GM23338 (cell line): ENCODE measurements at regions not wholly inside any gene's neighbourhood (a gene's known extent, or its start where the extent isn't known, plus 50 kb on each side); places are given as distances from the start of the nearest gene placed in this dataset.

Experiments used
- ATAC-seq: fragments of 200-7000 bp; cut with Tn5 transposase; 3 replicates; pipeline ENCODE4 v1.9.1; 2020
- DNase-seq: peaks from one replicate; pipeline ENCODE4 v3.0.0-alpha.2; 2015; ENCODE audit warnings: low spot score
- H2AFZ ChIP-seq: fragments of 200-600 bp; sonication (generic); 2 replicates; pipeline ENCODE4 v1.8.0; 2016; ENCODE audit warnings: antibody characterized with exemption, mild to moderate bottlenecking, moderate library complexity
- H3F3A ChIP-seq: fragments of 200-600 bp; sonication (generic); replicated peaks from 2 replicates; pipeline ENCODE4 v1.8.0; 2017; ENCODE audit warnings: antibody characterized with exemption, mixed run types, low read depth
- H3K27ac ChIP-seq: fragments of 200-600 bp; sonication (generic); 2 replicates; pipeline ENCODE4 v1.6.1; 2016; ENCODE audit warnings: low read depth
- H3K27me3 ChIP-seq: fragments of 200-600 bp; sonication (generic); 2 replicates; pipeline ENCODE4 v1.8.0; 2016; ENCODE audit warnings: mild to moderate bottlenecking, mixed run types, moderate library complexity; ENCODE audit not compliant: insufficient read depth
- H3K36me3 ChIP-seq: fragments of 200-600 bp; sonication (generic); 2 replicates; pipeline ENCODE4 v1.8.0; 2016; ENCODE audit warnings: mild to moderate bottlenecking; ENCODE audit not compliant: insufficient read depth
- H3K4me1 ChIP-seq: fragments of 200-600 bp; sonication (generic); 2 replicates; pipeline ENCODE4 v1.8.0; 2016; ENCODE audit warnings: mild to moderate bottlenecking, moderate library complexity; ENCODE audit not compliant: insufficient read depth
- H3K4me2 ChIP-seq: fragments of 200-600 bp; sonication (generic); 2 replicates; pipeline ENCODE4 v1.7.1; 2017; ENCODE audit warnings: mixed run types
- H3K4me3 ChIP-seq: fragments of 200-600 bp; sonication (generic); 2 replicates; pipeline ENCODE4 v1.6.1; 2016; ENCODE audit warnings: mixed run types
- H3K79me2 ChIP-seq: fragments of 200-600 bp; sonication (generic); replicated peaks from 2 replicates; pipeline ENCODE4 v1.8.0; 2017; ENCODE audit warnings: mild to moderate bottlenecking; ENCODE audit not compliant: insufficient read depth
- H3K9me2 ChIP-seq: fragments of 200-600 bp; sonication (generic); 2 replicates; pipeline ENCODE4 v1.8.0; 2017; ENCODE audit not compliant: insufficient read depth
- H4K20me1 ChIP-seq: fragments of 200-600 bp; sonication (generic); replicated peaks from 2 replicates; pipeline ENCODE4 v1.8.0; 2017; ENCODE audit warnings: mild to moderate bottlenecking; ENCODE audit not compliant: insufficient read depth
- H3K27ac Mint-ChIP-seq: 2 replicates; pipeline ENCODE4 v1.8.0; 2020; ENCODE audit warnings: inconsistent platforms, mild to moderate bottlenecking, moderate library complexity, mixed read lengths
- H3K27me3 Mint-ChIP-seq: 3 replicates; pipeline ENCODE4 v1.8.0; 2022; ENCODE audit warnings: low read depth, mild to moderate bottlenecking, moderate library complexity, mixed read lengths, inconsistent platforms; ENCODE audit not compliant: insufficient read depth, poor library complexity
- H3K36me3 Mint-ChIP-seq: 3 replicates; pipeline ENCODE4 v1.8.0; 2021; ENCODE audit warnings: low read depth, mild to moderate bottlenecking, inconsistent platforms, moderate library complexity, mixed read lengths
- H3K4me1 Mint-ChIP-seq: 3 replicates; pipeline ENCODE4 v1.8.0; 2020; ENCODE audit warnings: mild to moderate bottlenecking, inconsistent platforms, mixed read lengths
- H3K4me3 Mint-ChIP-seq: 3 replicates; pipeline ENCODE4 v1.8.0; 2021; ENCODE audit warnings: moderate library complexity, mild to moderate bottlenecking, inconsistent platforms, mixed read lengths
- H3K9me3 Mint-ChIP-seq: 3 replicates; pipeline ENCODE4 v1.8.0; 2020; ENCODE audit warnings: moderate library complexity, mild to moderate bottlenecking, inconsistent platforms, mixed read lengths
- NANOG ChIP-seq: IDR thresholded peaks from 2 replicates; pipeline ENCODE4 v1.6.1; 2016; ENCODE audit warnings: antibody characterized with exemption, borderline replicate concordance
- REST ChIP-seq: IDR thresholded peaks from one replicate; pipeline ENCODE4 v1.6.1; 2018; ENCODE audit warnings: antibody characterized with exemption; ENCODE audit not compliant: unreplicated experiment
- TF ChIP-seq, protein P1 (sequence below): fragments of 250-450 bp; sonication (Bioruptor Pico); IDR thresholded peaks from 2 replicates; pipeline ENCODE4 v1.5.0; 2020; ENCODE audit warnings: mild to moderate bottlenecking, moderate library complexity
- TF ChIP-seq, protein P2 (sequence below): IDR thresholded peaks from 2 replicates; pipeline ENCODE4 v1.6.1; 2016; ENCODE audit warnings: antibody characterized with exemption

GRCh38 chr1:56434025-56434424 is 145.3 kb downstream of the PLPP3 start (continued):
- TF ChIP-seq, protein P1, sequence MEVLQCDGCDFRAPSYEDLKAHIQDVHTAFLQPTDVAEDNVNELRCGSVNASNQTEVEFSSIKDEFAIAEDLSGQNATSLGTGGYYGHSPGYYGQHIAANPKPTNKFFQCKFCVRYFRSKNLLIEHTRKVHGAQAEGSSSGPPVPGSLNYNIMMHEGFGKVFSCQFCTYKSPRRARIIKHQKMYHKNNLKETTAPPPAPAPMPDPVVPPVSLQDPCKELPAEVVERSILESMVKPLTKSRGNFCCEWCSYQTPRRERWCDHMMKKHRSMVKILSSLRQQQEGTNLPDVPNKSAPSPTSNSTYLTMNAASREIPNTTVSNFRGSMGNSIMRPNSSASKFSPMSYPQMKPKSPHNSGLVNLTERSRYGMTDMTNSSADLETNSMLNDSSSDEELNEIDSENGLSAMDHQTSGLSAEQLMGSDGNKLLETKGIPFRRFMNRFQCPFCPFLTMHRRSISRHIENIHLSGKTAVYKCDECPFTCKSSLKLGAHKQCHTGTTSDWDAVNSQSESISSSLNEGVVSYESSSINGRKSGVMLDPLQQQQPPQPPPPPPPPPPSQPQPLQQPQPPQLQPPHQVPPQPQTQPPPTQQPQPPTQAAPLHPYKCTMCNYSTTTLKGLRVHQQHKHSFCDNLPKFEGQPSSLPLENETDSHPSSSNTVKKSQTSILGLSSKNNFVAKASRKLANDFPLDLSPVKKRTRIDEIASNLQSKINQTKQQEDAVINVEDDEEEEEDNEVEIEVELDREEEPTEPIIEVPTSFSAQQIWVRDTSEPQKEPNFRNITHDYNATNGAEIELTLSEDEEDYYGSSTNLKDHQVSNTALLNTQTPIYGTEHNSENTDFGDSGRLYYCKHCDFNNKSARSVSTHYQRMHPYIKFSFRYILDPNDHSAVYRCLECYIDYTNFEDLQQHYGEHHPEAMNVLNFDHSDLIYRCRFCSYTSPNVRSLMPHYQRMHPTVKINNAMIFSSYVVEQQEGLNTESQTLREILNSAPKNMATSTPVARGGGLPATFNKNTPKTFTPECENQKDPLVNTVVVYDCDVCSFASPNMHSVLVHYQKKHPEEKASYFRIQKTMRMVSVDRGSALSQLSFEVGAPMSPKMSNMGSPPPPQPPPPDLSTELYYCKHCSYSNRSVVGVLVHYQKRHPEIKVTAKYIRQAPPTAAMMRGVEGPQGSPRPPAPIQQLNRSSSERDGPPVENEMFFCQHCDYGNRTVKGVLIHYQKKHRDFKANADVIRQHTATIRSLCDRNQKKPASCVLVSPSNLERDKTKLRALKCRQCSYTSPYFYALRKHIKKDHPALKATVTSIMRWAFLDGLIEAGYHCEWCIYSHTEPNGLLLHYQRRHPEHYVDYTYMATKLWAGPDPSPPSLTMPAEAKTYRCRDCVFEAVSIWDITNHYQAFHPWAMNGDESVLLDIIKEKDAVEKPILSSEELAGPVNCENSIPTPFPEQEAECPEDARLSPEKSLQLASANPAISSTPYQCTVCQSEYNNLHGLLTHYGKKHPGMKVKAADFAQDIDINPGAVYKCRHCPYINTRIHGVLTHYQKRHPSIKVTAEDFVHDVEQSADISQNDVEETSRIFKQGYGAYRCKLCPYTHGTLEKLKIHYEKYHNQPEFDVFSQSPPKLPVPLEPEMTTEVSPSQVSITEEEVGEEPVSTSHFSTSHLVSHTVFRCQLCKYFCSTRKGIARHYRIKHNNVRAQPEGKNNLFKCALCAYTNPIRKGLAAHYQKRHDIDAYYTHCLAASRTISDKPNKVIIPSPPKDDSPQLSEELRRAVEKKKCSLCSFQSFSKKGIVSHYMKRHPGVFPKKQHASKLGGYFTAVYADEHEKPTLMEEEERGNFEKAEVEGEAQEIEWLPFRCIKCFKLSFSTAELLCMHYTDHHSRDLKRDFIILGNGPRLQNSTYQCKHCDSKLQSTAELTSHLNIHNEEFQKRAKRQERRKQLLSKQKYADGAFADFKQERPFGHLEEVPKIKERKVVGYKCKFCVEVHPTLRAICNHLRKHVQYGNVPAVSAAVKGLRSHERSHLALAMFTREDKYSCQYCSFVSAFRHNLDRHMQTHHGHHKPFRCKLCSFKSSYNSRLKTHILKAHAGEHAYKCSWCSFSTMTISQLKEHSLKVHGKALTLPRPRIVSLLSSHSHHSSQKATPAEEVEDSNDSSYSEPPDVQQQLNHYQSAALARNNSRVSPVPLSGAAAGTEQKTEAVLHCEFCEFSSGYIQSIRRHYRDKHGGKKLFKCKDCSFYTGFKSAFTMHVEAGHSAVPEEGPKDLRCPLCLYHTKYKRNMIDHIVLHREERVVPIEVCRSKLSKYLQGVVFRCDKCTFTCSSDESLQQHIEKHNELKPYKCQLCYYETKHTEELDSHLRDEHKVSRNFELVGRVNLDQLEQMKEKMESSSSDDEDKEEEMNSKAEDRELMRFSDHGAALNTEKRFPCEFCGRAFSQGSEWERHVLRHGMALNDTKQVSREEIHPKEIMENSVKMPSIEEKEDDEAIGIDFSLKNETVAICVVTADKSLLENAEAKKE (CRISPR knock-in tag): no peak

- H3K4me1 ChIP-seq: peaks cover 30% of the 10 kb centered on the region
- peaks cover 58% of the 10 kb centered on the region for H3K4me1 Mint-ChIP-seq
- H3F3A ChIP-seq: no peaks in the 10 kb centered on the region; the same call in 1 of the 2 replicates
- no peaks in the 10 kb centered on the region for H4K20me1 ChIP-seq
- H3K36me3 Mint-ChIP-seq: no peaks in the 10 kb centered on the region; the same call in 2 of the 3 replicates
- peaks cover 28% of the 10 kb centered on the region for H3K27me3 Mint-ChIP-seq
- peaks cover 32% of the 10 kb centered on the region for H3K27me3 ChIP-seq
- H3K4me3 ChIP-seq: no peak overlapping the region
- H3K36me3 ChIP-seq: no peaks in the 10 kb centered on the region
- H3K9me3 Mint-ChIP-seq: no peaks in the 10 kb centered on the region
- no peak overlapping the region for H3K4me2 ChIP-seq
- no peaks in the 10 kb centered on the region for H3K79me2 ChIP-seq
- ATAC-seq: no peak
- H3K4me3 Mint-ChIP-seq: no peak overlapping the region
- H3K27ac Mint-ChIP-seq: no peak overlapping the region
- no peaks in the 10 kb centered on the region for H3K9me2 ChIP-seq
- H2AFZ ChIP-seq: no peak overlapping the region
- DNase-seq: no peak
- no peak overlapping the region for H3K27ac ChIP-seq
- TF ChIP-seq, protein P1 (CRISPR knock-in tag): no peak
- no peak for TF ChIP-seq REST
- TF ChIP-seq, protein P2, sequence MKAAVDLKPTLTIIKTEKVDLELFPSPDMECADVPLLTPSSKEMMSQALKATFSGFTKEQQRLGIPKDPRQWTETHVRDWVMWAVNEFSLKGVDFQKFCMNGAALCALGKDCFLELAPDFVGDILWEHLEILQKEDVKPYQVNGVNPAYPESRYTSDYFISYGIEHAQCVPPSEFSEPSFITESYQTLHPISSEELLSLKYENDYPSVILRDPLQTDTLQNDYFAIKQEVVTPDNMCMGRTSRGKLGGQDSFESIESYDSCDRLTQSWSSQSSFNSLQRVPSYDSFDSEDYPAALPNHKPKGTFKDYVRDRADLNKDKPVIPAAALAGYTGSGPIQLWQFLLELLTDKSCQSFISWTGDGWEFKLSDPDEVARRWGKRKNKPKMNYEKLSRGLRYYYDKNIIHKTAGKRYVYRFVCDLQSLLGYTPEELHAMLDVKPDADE: no peak
- no peak for TF ChIP-seq NANOG
These were observed 146.2 kb downstream of the PLPP3 start for GRCh38 chr1:56433056-56433577.
